BLaER1 treated with 17β-estradiol and CSF1 and Interleukin-3, amounts not matched to agents 10 nM and 100 nM (cell line): ENCODE measurements at regions not wholly inside any gene's neighbourhood (a gene's known extent, or its start where the extent isn't known, plus 50 kb on each side); places are given as distances from the start of the nearest gene placed in this dataset.

Experiments
- H3K27ac ChIP-seq, 11 experiments: shearing (Covaris generic); formaldehyde crosslinking; 2 replicates each; pipeline ENCODE4 v1.8.1; 2022
- H3K27me3 ChIP-seq, 11 experiments: shearing (Covaris generic); formaldehyde crosslinking; 2 replicates each; pipeline ENCODE4 v1.8.1; 2022
- H3K36me3 ChIP-seq, 11 experiments: shearing (Covaris generic); formaldehyde crosslinking; 2 replicates each; pipeline ENCODE4 v1.8.1; 2022
- H3K4me1 ChIP-seq, 10 experiments: shearing (Covaris generic); formaldehyde crosslinking; 2 replicates each; pipeline ENCODE4 v1.8.1; 2022
- H3K4me2 ChIP-seq, 11 experiments: shearing (Covaris generic); formaldehyde crosslinking; 2 replicates each; pipeline ENCODE4 v1.8.1; 2022
- H3K4me3 ChIP-seq, 10 experiments: shearing (Covaris generic); formaldehyde crosslinking; 2 replicates each; pipeline ENCODE4 v1.8.1; 2022
- H3K9ac ChIP-seq, 11 experiments: shearing (Covaris generic); formaldehyde crosslinking; 2 replicates each; pipeline ENCODE4 v1.8.1; 2022
- H3K9me3 ChIP-seq, 11 experiments: shearing (Covaris generic); formaldehyde crosslinking; replicated peaks in 1 of 11; 2 replicates each; pipeline ENCODE4 v1.8.1; 2022
- H4K20me1 ChIP-seq, 11 experiments: shearing (Covaris generic); formaldehyde crosslinking; 2 replicates each; pipeline ENCODE4 v1.8.1; 2022
- Cebpa-rat ChIP-seq, 11 experiments: shearing (Covaris generic); IDR thresholded peaks; 2 replicates each; pipeline ENCODE4 v1.8.1; 2022

GRCh38 chr9:90559075-90560073 is 83.2 kb downstream of the DIRAS2 start:
- H3K9ac ChIP-seq = no peak overlapping the region
- H3K27ac ChIP-seq = peak overlapping the region in 3 of 11 experiments; percentile 23 to 48 (median 29); a peak in 5 of 22 replicates
- H3K4me3 ChIP-seq = no peak overlapping the region
- no peaks in the 10 kb centered on the region for H4K20me1 ChIP-seq
- no peak for TF ChIP-seq Cebpa-rat (IDR thresholded peaks at IDR 0.05)
- no peaks in the 10 kb centered on the region for H3K36me3 ChIP-seq
- H3K4me2 ChIP-seq = peak overlapping the region; percentile 18 to 72 (median 46); a peak in 20 of 22 replicates
- no peaks in the 10 kb centered on the region for H3K27me3 ChIP-seq
- H3K4me1 ChIP-seq = peaks cover 9 to 17% (median 15%) of the 10 kb centered on the region in 10 experiments; a peak in 17 of 20 replicates
- peaks cover 0 to 14% (median 0%) of the 10 kb centered on the region in 11 experiments; a peak in 2 of 22 replicates for H3K9me3 ChIP-seq
